GM19351 (cell line): ENCODE measurements at regions not wholly inside any gene's neighbourhood (a gene's known extent, or its start where the extent isn't known, plus 50 kb on each side); places are given as distances from the start of the nearest gene placed in this dataset.
"Not testable (repeated sequence)": the region's sequence is repeated elsewhere in the genome, so short reads cannot be mapped to it uniquely, and the experiment has no call there.

ENCODE experiments used
- ATAC-seq: cut with Tn5 transposase; IDR thresholded peaks from one replicate; pipeline ENCODE4 v1.9.1; 2021; ENCODE audit warnings: mild to moderate bottlenecking, moderate library complexity; ENCODE audit not compliant: unreplicated experiment

- ATAC-seq, result no peak
Observed at GRCh38 chr16:65754820-65755691, 611.4 kb upstream of the CDH5 start.

- no peak for ATAC-seq
Observed at GRCh38 chr16:65752522-65752844, 614.0 kb upstream of the CDH5 start.

GRCh38 chr16:65751622-65752521 lies 614.6 kb upstream of the CDH5 start:
- no peak for ATAC-seq

GRCh38 chr16:65749506-65749905 lies 617.0 kb upstream of the CDH5 start:
- no peak for ATAC-seq

- no peak for ATAC-seq
Observed at GRCh38 chr16:65746941-65747340, 619.5 kb upstream of the CDH5 start.

DNA sequence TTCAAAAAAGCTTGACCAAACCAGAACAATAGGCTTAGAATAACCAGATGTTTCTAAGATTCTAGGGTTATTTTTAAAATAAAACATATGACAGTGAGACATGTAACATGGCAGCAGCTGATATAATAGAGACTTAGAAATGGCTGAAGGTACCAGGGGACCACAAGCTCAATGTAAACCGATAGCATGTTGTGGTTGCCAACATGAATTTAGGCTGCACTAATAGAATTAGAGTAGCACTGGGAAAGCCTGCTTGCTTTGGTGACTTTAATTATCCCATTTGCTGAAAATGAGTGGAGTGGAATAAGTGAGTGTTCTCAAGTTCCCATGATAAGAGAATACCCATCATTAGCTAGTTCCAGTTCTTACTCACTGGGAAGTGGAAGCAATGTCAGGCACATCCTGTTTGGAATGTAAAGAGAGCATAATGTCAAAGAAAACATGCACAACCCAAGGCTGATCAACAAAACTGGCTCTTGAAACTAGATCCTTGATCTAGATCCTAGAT lies 621.2 kb upstream of the CDH5 start:
- no peak for ATAC-seq

DNA sequence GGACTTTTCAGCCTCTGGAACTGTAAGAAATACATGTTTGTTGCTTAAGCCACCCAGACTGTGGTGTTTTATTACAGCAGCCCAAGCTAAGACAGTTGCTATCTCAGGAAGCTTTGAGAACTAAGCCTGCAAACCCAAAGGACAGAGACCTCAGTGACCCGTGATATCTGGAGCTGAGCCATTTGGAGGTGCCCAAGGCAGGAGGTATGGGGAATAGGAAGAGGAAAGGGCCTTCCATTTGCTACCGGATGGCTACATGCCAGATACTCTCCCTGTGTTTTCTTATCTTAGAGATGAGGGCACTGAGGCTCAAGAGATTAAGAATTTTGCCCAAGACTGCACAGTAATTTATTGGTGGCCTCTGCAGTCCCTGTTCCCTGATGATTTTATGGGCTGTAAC lies 622.1 kb upstream of the CDH5 start:
- ATAC-seq, result no peak

- ATAC-seq, result no peak
Observed at GRCh38 chr16:65743558-65743957, 621.7 kb upstream of the CDH11 start.

DNA sequence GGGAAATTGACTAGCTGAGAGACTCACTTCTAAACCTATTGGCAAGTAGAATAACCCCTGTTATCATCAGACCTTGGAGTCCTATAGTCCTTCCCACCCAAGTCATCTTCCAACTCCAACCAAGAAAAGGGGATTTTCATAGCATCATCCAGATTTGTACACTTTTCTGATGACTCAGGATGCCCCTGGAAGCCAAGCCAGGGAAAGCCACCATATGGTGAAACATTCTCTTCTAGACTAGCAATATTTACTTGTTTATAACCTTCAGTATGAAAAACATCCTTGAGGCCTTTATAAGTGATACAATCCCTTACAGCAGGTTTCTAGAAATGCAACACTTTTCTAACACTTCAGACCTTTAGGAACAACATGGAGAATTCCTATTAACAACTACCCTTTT lies 618.8 kb upstream of the CDH11 start:
- no peak for ATAC-seq

DNA sequence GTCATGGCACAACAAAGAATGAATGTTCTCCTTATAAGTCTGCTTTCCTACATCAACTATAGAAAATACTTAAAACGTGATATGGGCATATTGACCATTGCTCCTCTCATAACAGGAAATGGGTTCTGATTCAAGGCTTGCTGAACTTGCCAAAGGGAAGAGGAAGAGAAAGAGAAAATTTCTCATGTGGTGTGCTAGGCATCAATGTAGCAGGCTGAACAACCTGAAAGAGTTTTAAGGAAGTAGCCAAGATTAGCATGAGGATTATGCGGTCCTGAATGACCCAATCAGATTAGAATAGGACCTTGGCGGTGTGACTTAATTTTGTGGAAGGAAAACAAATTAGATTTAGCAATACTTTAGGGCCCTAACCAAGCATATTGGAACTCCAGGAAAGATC lies 617.7 kb upstream of the CDH11 start:
- no peak for ATAC-seq

DNA sequence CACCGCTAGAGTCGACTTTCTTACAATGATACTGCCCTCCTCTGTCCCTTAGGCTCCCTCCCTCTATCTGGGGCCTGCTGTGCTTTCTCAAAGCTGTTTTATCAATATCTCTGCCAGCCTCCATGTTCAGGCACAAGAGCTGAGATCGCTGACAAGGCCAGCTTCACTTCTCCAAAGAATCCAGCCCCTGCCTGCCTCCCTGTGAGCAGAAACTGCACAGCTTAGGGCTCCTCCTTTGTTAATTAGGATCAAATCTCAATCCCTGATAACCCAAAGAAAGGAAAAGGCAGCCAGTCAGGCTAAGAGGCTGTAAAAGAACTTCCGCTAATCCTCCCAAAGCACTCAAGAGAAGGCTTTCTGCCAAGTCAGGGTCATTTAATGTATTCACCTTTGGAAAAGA lies 616.0 kb upstream of the CDH11 start:
- no peak for ATAC-seq

GRCh38 chr16:65735615-65736014 lies 613.8 kb upstream of the CDH11 start:
- ATAC-seq, result not testable (repeated sequence)

GRCh38 chr16:65733721-65734120 lies 611.9 kb upstream of the CDH11 start:
- ATAC-seq, result no peak

DNA sequence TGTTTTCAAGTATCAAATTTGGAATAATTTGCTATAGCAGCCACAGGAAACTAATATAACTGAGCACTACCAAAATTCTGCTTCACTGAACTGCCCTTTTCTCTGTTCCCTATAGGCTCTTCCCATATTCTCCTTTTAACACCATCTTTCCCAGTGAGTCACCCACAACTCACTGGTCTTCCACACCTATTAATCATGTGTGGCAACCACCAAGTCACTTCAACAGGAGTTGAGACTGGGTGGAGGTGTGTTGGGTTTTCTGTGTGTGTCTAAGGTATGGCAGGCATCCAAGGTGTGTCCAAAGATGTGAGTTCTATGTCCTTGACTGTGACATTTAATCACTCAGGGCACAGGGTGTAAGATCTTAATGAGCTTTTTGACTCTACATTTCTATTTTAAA lies 610.0 kb upstream of the CDH11 start:
- ATAC-seq, result no peak

DNA sequence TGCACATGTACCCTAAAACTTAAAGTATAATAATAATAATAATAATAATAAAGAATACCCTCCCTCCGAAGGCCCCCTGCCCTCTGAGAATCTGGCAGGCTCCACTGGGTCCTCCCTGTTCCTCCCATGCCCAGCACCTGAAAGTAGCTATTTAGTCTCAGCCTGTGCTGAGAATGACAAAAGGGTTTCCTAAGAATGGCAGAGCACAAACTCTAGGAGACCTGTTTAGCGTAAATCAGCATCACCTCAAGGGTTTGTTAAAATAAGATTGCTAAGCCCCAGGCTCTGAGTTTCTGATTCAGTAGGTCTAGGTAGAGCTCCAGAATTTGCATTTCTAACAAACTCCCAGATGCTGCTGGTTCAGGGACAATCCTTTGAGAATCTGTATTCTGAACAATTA lies 606.8 kb upstream of the CDH11 start:
- ATAC-seq, result no peak

- no peak for ATAC-seq
Observed at GRCh38 chr16:65728167-65728566, 606.3 kb upstream of the CDH11 start.

DNA sequence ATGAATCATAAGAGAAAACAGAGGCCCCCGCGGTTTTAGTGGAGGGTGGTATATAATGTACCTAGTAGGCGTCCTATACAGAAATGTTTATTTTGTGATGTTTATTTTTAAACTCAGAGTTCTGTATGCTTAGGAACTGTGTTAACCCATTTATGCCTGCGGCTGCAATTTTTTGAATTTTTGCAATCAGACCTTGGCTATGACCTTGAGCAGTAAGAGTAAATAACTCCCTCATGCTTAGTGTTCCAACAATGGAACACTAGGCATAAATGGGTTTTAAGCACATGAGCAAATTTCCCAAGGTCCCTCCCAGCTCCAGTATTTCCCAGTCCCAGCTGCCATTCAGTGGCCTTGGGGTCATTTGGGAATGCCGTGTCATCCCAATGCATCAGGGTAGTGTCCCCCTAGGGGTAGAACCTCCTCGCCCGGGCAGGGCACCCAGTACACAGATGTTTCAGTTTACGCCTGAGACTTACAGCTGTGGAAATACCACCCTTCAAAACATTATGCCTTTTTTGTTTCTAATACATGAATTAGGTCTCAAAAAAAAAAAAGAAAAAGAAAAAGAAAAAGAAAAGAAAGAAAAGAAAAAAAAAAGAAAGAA lies 605.8 kb upstream of the CDH11 start:
- ATAC-seq, result no peak

- ATAC-seq, result no peak
Observed at GRCh38 chr16:65725156-65725845, 603.4 kb upstream of the CDH11 start.

GRCh38 chr16:65722429-65722828 lies 600.6 kb upstream of the CDH11 start:
- ATAC-seq, result no peak

DNA sequence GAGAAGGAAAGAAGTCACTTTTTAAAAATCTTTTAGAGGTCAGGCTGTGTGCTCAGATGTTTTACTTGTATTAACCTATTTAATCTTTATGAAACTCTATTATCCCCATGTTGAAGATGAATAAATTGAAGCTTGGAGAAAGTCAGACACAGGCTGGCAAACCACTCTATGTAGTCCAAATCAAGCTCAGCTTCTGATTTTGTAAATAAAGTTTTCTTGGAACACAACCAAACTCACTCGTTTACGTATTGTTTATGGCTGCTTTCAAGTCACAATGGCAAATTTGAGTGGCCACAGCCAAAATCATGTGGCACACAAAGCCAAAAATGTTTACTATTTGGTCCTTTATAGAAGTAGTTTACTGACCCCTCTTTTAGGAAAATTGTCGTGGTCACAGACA lies 596.0 kb upstream of the CDH11 start:
- no peak for ATAC-seq
